NCI-H2029 treated with DMSO at 0.1 percent for 48 hours (cell line): ENCODE measurements at regions not wholly inside any gene's neighbourhood (a gene's known extent, or its start where the extent isn't known, plus 50 kb on each side); places are given as distances from the start of the nearest gene placed in this dataset.

Source experiments
- DNase-seq: peaks from one replicate; lab custom pipeline; 2025; lab: John Stamatoyannopoulos, UW

DNA sequence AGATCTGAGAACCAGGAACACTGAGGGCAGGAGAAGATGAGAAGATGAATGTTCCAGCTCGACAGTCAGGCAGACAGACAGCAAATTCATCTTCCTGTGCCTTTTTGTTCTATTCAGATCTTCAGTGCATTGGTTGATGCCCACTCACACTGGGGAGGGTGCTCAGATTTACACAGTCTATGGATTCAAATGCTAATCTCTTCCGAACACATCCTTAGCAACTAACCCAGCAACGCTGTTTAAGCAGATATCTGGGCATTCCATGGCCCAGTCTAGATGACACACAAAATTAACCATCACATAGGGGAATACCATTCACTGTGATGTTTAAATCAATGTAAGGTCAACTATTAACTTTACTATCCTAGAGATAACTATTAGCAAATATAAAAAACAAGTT, 571.9 kb downstream of the NYAP2 start:
- no peak for DNase-seq

DNA sequence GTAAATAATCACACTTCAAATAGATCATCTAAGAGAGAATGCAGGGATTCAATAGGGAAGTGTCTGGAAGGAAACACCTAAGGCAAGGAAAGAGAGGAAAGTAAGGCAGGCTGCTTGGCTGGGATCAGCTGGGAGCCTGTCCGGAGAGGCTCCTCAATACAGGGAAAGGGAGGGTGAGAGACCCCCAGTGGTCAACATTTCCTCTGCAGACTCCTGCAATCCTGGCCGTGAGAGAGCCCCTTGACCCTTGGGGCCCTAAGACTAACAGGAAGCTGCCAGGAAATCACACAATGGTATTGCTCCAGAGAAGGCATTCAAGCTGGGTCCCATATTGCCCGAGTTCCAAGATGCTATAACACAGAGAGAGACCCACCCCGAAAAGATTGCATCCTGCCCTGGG, 549.4 kb downstream of the NYAP2 start:
- DNase-seq, result no peak

DNA sequence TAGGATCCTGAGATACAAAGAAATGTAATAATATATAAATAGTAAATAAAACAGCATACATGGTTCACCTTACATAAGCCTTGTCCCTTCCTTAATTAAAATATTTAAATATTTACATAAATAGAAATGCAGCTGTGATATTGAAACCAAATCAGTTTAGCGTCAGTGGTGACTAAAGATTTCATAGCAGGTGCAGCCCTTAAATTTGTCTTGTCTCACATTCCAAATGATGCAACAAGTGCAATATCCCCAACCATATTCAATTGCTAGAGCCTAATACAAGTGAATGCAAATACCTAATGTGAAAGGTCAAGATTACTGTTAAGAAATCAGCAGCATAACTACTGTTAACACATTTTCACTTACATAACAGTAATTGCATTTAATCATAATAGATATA, 539.5 kb downstream of the NYAP2 start:
- DNase-seq, result no peak

DNA sequence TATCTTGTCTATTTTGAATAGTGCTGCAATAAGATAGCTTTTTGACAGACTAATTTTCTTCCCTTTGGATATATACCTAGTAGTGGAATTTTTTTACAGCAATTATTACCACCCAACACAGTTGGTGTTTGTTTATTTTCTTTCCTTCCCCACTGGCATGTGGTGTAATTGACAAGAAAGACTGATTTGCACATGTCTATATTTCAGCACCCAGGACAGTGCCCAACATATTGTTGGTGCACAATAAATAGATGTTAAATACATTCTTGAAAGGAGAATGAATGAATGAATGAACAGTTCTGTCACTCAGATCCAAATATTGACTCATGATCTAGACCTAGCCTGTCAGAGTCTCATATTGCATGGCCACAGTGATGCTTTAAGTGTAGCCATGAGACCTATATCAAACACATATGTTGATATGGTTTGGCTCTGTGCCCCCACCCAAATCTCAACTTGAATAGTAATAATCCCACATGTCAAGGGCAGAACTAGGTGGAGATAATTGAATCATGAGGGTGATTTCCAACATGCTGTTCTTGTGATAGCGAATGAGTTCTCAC, 538.2 kb downstream of the NYAP2 start:
- DNase-seq, result no peak

DNA sequence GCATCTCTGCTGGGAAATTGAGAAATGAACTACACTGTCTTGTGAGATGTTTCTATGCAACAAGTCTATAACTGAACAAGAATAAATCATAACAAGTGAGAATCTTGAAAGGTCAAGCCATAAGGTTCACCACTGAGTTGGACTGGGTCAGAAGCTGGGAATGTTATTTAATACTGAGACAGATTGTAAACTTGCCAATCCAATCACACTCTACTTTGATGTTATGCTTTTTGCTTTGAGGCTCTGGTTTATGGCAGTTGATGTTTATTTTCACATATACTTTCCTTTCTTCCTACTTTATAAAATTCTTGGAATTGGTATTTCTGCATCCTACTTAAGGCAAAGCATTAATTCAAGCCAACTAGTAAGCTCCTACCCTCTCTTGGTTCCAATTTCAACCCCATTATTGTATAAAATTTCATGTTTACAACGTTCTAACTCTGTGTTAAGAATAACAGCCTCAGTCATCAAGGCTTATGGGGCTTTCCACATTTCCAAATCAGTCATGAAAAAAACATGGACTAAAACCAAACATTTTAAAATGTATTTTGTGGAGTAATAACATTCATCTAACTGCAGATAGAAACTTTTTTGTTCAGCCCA, 533.4 kb downstream of the NYAP2 start:
- DNase-seq, result no peak

DNA sequence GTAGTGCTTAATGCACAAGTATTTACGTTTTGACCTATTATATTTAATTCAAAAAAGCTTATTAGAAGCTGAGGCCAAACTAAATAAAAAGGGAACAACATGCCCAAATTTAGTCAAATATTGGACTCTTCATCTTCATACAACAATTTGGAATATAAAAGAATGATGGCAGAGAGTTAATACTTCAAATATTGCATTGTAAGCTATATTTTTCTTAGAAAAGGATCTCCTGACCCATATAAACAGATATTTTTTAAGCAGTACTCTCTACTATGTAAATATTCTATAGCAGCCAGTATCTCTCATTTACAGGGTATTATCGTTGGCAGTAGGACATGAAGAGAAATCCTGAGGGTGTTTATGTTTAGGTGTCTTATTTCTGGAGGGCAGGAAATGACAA, 531.2 kb downstream of the NYAP2 start:
- no peak for DNase-seq

DNA sequence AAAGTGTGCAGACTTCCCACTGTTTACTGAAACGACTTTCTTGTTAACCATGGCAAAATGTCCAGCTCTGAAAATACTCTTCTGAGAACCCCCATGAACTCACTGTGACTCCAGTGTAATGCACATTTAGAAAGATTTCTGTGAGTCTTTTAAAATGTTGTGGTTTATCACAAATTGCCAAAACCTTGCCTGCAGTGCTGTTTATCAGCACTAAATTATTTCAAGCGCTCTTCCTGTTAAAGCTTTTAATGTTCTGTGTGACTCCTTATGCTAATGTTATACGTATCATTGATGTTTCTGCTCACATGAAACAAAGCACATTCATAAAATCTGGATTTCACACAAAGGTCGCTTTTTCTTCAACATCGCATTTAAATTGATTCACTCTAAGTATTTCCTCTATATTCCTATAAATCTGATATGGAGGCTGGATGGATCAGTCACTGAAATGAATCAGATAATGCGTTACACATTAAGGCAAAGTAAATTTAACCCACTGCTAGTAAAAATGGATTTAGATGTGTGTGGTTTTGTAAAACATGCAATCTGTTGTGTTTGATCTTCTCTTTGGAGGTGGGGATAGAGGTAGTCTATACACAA, 521.2 kb downstream of the NYAP2 start:
- DNase-seq, result no peak

DNA sequence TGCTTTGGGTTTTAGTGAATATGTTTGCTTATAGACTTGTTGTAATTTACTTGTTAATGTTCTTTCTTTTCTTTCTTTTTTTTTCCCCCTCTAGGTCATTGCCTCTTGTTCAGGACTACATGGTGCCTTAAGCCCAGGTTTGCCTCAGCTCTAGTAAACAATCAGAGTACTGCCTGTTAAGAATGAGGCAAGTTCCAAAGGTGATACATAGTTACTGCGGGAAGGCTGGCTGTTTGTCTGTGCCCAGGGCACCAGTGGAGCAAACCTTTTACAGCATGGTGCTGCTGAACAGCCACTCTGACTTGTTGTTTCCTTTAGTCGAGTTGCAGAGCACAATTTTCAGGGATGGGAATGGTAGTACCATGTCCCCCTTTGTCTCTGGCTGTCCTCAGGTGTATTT, 517.2 kb downstream of the NYAP2 start:
- no peak for DNase-seq

DNA sequence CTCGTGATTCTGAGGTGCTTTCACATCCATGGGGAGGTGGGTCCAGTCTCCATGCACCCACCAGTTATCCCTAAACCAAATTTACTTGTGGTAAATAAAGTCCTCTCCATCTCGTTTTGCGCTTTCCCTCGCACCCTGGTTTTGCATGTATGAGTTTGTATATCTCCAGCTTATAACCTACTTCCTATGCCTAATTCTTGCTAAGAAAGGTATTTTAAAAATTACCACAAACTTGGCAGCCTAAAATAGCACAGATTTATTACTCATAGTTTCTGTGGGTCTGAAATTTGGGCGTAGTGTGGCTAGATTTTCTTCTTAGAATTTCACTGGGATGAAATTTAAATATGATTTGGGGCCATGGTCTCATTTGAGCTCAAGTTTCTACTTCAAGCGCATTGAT, 511.5 kb downstream of the NYAP2 start:
- DNase-seq, result no peak

DNA sequence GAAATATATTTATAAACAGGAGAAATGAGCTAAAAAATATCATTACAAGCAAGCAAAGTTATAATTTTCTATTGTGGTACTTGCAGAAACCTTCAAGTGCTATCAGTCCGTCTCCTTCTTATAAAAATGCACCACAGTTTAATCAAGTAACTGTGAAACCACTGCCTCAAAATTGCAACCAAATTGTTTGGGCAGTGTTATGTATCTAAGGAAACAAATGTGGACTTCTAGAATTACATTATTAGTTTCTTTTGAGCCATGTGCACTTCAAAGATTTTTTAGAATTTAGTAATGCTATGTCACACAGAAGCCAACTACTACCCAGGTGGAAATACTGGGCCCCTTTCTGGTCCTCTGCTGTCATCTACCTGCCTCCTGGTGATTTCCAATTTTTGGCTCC, 495.6 kb downstream of the NYAP2 start:
- no peak for DNase-seq

DNA sequence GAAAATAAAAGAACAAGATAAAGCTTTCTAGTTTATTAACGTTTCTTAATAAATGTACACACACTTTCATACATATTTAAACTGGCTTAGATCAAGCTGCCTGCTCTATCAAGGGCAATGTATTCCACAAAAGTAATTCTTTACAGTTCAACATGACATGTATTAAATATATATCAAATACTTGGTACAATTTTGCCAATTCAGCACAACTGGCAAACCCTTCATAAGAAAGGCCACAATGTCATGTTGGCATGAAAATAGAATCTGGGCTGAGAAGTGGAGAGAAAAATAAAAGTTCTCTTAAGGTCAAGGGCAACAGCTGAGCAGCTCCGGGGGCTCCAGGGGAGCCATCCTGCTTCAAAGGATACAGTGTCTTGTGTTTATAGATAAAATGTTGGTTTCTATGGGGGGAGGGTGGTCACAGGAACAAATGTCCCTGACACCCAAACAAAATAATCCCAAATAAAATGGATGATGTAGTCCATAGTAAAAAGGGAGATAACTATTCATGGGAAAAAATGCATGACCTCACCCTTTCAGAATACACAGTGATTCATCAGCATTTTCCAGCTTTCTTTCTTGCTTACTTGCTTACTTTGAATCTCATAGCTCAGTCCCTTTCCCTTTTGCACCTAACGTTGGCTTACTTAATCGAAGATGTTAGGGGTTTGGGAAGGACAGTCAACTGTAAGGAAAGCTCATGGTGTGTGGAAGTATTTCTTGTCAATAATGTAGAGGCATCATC, 494.9 kb downstream of the NYAP2 start:
- DNase-seq, result no peak

DNA sequence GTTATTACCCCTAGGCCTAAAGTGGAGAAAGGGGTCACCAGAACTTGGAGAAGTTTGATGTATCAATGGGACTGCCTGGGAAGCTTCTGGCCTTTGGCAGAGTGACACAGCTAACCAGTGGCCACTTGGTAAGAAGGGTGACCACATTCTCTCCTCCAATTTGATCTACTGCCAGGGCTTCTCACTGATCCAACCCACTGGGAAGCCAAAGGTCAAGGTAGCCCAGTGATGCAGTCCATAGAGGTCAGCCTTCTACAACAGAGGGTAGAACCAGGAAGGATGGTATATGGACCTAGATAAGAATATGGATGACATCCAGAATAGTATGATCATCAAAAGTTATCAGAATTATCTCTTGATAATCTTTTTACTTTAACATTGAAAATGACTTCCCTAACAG, 493.6 kb downstream of the NYAP2 start:
- DNase-seq, result no peak

DNA sequence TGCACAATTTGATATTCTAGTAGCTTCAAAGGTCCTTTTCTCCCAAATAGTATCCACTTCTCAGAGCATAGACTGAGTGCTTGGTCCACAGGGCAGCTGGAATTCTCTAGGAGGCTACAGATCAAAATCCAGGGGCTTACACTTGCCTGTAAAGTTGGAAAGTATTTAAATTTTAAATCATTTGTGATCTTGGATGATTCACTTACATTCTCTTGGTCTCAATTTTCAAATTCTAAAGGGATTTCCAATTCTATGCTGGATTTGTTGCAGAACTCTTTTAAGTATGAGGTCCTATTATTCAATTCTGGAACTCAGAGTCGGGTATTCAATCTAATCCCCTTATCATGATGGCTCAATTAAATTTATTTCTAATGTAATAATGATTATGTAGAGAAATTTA, 492.3 kb downstream of the NYAP2 start:
- no peak for DNase-seq

DNA sequence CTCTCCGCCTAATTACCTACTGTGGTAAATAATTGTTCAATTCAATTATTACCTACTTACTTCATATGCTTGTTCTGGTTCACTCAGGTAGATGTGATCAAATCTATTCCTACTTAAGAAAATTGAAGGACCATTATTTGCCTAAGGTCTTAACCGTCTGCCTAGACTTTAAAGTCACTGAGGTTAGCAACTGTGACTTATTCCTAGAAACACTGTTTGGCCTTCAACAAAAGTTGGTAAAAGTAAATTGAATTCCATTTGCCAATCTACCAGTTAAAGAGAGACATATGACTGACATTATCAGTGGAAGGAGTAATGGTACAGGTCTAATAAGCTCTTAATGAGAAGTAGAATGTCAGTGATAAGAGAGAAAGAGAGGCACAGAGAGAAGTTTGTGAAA, 491.5 kb downstream of the NYAP2 start:
- DNase-seq, result no peak

DNA sequence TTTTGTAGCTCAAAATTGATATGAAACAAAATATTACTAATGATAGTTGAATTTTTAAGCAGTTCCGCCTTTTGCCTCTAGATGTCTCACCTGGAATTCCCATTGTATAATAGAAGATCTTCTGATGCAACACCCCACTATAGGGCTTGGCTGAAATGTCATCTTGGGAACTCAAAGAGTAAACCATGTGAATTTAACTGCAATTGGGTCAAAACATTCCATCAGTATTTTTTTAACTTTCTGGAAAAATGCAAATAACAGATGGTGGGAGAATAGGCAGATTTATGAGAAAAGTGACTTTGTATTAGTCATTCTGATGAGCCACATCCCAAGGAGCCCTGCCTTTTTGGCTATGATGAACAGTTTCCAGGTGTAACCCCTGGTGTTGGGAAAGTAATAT, 489.9 kb downstream of the NYAP2 start:
- DNase-seq, result no peak

DNA sequence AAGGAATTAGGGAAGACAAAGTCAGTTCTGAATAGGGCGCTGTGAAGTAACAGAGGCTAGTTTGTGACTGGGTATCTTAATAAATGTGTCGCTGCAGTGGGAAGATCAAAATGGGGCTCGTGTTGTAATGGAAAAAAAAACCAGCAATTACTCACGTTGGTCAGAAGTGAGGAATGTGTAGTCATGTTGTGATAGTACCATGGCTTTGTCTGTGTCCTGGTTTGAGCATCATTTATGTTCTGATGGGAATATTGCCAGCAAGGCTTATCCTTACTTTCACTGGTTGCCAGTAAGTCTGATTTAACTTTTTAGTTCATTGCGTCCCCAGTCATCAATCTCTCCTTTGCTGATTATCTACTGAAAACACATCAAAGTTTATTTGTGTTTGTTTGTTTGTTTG, 467.6 kb downstream of the NYAP2 start:
- no peak for DNase-seq

DNA sequence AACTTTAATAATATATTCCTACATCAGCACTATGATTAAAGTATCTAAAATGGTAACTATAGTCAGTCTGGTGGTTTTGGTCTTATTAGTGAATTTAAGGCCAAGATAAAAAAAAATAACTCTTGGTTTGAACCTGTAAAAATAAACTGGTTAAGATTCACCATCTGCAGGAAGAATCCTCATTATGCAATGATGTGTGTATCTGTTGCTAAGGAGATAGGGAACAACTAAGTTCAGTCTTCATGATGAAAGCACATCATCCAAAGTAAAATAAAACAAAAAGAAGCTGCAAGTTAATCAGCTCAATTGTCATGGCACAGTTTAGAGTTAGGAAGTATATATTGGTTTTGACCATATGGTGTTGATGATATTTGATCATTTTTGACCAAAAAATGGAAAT, 466.0 kb downstream of the NYAP2 start:
- no peak for DNase-seq

DNA sequence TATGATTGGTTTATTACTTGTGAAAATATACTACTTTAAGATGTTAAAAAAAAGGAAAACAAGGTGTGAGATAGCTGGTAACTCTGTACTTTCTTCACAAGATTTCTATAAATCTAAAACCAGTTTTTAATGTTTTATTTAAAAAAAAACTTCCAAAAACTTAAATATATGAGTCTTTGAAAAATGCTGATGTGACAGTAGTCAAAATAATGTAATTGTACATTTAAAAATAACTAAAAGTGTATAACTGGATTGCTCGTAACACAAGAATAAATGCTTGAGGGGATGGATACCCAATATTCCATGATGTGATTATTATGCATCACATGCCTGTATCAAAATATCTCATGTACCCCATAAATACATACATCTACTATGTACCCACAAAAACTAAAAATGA, 464.9 kb downstream of the NYAP2 start:
- DNase-seq, result no peak

DNA sequence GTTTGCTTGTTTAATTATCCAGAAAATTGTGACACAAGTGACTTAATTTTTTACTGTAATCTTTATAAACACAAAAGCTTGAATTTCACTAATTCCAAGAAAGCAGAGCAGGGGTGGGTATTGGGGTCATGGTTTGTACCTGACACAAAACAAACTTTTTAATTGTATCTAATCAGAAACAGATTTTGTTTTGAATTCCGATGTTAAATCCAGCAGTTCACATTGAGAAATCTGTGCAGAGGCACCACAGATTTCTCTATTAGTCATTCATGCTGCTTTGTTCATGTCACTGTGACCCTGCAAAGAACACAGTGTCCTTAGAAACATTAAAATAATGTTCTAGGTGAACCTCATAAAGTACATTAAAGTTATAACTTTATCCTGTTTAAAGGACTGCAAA, 443.4 kb downstream of the NYAP2 start:
- no peak for DNase-seq

DNA sequence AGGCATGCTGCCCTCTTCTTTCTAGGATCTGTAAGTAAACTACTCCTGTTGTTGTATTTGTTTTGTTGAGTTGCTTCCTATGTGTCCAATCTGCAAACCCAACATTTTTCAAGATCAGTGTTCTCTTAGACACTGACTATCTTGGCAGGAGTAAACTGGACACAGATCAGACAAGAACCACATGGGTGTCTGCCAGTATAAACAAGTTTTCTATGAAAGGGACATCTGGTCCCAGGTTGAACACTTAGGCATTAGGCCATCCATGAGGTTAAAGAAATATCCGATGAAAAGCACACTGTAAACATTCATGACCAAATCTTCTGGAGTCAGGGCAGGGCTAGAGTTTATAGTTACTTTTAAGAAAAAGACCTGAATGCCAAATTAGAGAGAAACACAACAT, 441.8 kb downstream of the NYAP2 start:
- no peak for DNase-seq

DNA sequence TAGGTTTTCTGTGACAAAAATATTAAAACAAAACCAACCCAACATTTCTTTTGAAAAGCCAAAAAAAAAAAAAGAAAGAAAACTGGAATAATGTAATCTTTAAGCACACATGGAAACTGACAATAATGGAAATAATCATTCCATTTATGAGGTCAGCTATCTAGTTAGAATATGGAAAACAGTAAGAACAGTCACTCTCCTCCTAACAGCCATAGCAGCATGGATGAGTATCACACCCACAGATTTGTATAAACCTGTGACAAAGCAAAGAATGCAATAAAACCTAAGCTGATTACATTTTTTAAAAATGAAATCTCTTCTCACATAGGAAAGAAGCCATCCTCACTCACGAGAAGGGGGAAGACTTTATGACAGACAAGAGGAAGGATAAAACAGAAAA, 437.8 kb downstream of the NYAP2 start:
- no peak for DNase-seq

DNA sequence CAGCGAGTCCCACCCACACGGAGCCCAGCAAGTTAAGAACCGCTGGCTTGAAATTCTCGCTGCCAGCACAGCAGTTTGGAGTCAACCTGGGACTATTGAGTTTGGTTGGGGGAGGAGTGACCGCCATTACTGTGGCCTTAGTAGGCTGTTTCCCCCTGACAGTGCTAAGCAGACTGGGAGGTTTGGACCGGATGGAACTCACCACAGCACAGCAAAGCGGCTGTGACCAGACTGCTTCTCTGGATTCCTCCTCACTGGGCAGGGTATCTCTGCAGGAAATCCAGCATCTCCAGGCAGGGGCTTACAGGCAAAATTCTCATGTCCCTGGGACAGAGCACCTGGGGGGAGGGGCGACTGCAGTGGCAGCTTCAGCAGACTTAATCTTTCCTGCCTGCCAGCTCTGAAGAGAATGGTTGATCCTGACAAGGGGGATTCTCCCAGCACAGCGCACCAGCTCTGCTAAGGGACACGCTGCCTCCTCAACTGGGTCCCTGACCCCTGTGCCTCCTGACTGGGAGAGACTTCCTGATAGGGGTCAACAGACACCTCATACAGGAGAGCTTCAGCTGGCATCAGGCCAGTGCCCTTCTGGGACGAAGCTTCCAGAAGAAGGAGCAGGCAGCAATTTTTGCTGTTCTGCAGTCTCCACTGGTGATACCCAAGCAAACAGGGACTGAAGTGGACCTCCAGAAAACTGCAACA, 425.4 kb downstream of the NYAP2 start:
- no peak for DNase-seq

DNA sequence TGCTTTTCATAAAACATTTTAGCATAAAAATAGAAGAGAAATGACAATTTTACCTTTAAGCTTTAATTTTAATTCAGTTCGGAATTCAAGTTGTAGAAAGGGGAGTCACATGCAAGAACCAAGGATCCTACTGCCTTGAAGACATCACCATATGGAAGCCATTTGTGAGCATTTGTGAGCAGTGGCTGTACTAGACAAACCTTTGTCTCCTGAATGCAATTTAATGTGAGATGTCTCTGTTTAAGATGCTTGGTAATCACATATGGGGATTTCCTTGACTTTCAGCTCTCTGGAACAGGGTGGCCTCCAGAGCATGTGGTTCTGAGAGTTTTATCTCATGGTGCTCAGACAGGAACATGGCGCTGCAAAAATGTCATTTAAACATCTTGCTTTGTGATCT, 421.8 kb downstream of the NYAP2 start:
- no peak for DNase-seq
